Activated T-helper 2 cell treated with anti-CD3 and anti-CD28 coated beads, Interferon-gamma antibody, Interleukin-2, Interleukin-4, amounts not matched to agents 10 μg/mL and 5 μg/mL and 100 μg/mL, durations not matched to agents 14 hours and 24 hours and 36 hours (primary cell): ENCODE measurements at regions not wholly inside any gene's neighbourhood (a gene's known extent, or its start where the extent isn't known, plus 50 kb on each side); places are given as distances from the start of the nearest gene placed in this dataset.

Experiments used
- DNase-seq: peaks from one replicate; pipeline ENCODE4 v3.0.0; 2021; ENCODE audit warnings: low spot score
- H3K27ac Mint-ChIP-seq: one replicate; pipeline ENCODE4 v1.8.0; 2021; ENCODE audit warnings: mixed read lengths
- H3K27me3 Mint-ChIP-seq: one replicate; pipeline ENCODE4 v1.8.0; 2021; ENCODE audit warnings: low read depth, mixed read lengths
- H3K36me3 Mint-ChIP-seq: one replicate; pipeline ENCODE4 v1.8.0; 2021; ENCODE audit warnings: low read depth, mixed read lengths
- H3K4me1 Mint-ChIP-seq: one replicate; pipeline ENCODE4 v1.8.0; 2021; ENCODE audit warnings: low read depth, mixed read lengths
- H3K4me3 Mint-ChIP-seq: one replicate; pipeline ENCODE4 v1.8.0; 2021; ENCODE audit warnings: low read depth, mild to moderate bottlenecking, moderate library complexity, mixed read lengths
- H3K9me3 Mint-ChIP-seq: one replicate; pipeline ENCODE4 v1.8.0; 2021; ENCODE audit warnings: mixed read lengths
- intact Hi-C: fragments of 100-400 bp; cut with micrococcal nuclease; formaldehyde crosslinking; loops from one replicate; pipeline ENCODE4 v1.15.1; 2023

DNA sequence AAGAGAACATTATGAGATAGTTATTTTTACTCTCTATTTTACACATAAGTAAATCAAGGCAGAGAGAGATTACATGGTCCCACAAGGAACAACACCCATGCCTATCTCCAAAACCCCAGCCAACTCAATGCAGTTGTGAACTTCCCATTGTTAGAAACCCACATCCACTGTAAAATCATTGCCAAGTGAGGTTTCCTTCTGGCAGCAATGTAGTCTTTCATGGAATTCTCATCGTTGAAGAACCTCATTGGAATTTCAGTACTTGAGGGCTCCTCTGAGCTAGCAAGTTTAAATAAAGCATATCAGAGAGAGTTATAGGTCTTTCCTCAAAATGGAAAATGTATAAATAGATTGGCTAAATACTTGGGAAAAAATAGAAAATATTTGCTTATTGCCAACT, 105.2 kb downstream of the RAD51AP2 start:
- no peaks in the 10 kb centered on the region for H3K36me3 Mint-ChIP-seq
- no peak overlapping the region for H3K27ac Mint-ChIP-seq
- no peaks in the 10 kb centered on the region for H3K27me3 Mint-ChIP-seq
- H3K4me3 Mint-ChIP-seq: no peak overlapping the region
- H3K4me1 Mint-ChIP-seq: no peaks in the 10 kb centered on the region
- no peak for DNase-seq
- H3K9me3 Mint-ChIP-seq: no peaks in the 10 kb centered on the region
- intact Hi-C loops: no loop called here

DNA sequence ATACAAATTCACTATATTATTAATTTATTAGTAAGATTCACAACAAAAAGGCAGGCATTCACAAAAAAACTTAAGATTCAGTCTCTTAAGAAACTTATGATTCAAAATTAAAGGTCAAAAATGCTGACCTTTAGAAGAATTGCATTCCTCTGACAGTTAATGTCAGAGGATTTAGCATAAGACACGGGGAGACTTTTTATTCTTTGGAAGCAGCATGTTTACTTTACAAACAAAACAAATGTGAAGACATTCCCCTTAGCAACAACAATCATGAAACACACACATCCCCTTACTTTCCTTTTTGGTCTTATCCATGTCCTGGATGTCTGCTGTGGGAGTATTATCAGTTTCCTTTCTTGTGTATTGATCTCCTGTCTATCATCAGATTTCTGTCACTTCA, 117.1 kb downstream of the RAD51AP2 start:
- no peaks in the 10 kb centered on the region for H3K27me3 Mint-ChIP-seq
- H3K4me3 Mint-ChIP-seq: no peak overlapping the region
- H3K9me3 Mint-ChIP-seq: peaks cover 16% of the 10 kb centered on the region
- no peak overlapping the region for H3K27ac Mint-ChIP-seq
- H3K4me1 Mint-ChIP-seq: no peaks in the 10 kb centered on the region
- H3K36me3 Mint-ChIP-seq: no peaks in the 10 kb centered on the region
- intact Hi-C loops: no loop called here
- DNase-seq: no peak

DNA sequence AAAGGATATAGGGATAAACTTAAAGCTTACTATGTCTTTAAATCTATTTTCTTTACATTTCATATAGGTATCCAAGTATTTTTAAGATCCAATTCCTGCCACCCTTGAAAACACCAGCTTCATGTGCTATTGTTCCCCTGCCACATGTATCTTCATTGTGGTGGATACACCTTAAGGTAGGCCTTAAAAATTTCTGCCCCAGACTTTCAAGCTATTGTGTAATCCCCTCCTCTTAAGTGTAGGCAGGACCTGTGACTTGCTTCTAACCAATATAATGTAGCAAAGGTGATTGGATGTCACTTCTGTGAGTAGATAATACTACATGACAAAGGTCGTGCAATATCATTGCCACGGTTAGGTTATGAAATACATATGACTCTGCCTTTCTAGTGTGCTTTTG, 119.5 kb downstream of the RAD51AP2 start:
- no peak overlapping the region for H3K27ac Mint-ChIP-seq
- intact Hi-C loops: no loop called here
- no peak overlapping the region for H3K4me3 Mint-ChIP-seq
- no peaks in the 10 kb centered on the region for H3K27me3 Mint-ChIP-seq
- H3K4me1 Mint-ChIP-seq: no peaks in the 10 kb centered on the region
- no peak for DNase-seq
- H3K9me3 Mint-ChIP-seq: peaks cover 16% of the 10 kb centered on the region
- no peaks in the 10 kb centered on the region for H3K36me3 Mint-ChIP-seq

DNA sequence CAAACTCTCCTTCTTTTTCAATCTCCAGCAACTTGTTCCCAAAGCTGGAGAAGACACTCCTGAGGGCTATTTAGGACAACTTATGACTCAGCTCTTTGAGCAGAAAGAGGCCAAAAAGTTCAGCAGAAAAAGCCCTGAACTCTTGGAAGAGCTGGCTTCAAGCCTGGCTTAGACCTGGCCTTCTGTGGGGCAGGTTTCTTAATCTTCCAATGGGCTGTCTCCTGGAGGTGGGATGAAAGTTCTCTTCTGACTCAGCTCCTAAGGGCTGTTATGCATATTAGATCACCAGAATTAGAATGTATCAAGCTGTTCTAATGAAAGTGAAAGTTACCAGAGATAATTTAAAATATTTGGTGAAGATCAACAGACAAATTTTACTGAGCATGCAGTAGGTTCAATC, 129.4 kb downstream of the RAD51AP2 start:
- no peaks in the 10 kb centered on the region for H3K36me3 Mint-ChIP-seq
- no peaks in the 10 kb centered on the region for H3K4me1 Mint-ChIP-seq
- DNase-seq: no peak
- H3K9me3 Mint-ChIP-seq: no peaks in the 10 kb centered on the region
- H3K27ac Mint-ChIP-seq: no peak overlapping the region
- intact Hi-C loops: no loop called here
- H3K4me3 Mint-ChIP-seq: no peak overlapping the region
- H3K27me3 Mint-ChIP-seq: no peaks in the 10 kb centered on the region

DNA sequence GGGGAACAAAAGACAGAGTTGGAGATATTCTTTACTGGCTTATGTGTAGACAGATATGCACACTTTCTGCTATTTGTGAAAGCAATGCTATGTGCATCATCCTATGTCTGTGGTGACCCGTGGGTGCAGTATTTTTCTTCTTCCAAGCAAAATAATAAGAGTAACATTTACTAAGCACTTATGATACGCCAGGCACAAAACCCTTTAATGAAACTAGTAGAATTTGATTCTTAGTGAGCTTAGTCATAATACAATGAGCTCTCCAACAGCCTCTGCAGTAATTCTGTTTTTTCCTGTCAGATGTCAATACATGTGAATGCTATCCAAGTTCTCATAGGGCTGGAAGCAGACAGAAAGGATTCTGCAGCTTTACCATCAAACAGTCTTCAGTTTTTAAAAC, 130.6 kb downstream of the RAD51AP2 start:
- Mint-ChIP-seq H3K4me3 (no peak overlapping the region), H3K27ac (no peak overlapping the region), H3K36me3 (no peaks in the 10 kb centered on the region), H3K4me1 (no peaks in the 10 kb centered on the region), H3K9me3 (no peaks in the 10 kb centered on the region), H3K27me3 (no peaks in the 10 kb centered on the region)
- intact Hi-C loops: no loop called here
- no peak for DNase-seq

DNA sequence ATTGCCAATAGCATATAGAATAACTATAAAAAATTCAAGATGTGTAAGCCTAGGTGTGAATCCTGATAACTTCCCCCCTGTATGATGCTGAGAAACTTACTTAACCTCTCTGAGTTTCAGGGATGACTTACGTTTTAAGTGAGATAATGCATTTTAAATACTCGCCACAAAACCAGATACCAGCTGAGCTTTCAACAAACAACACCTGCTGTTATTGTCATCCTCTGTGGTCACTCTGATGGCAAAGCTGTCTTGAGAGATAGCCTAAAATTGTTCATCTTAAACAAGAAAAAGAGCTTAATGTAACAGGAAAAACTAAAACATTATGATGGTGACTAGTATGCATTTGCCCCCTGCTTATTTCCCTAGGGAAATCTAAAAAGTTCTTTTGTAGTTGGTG, 131.5 kb downstream of the RAD51AP2 start:
- no peak for DNase-seq
- no peak overlapping the region for H3K4me3 Mint-ChIP-seq
- no peaks in the 10 kb centered on the region for H3K27me3 Mint-ChIP-seq
- no peaks in the 10 kb centered on the region for H3K9me3 Mint-ChIP-seq
- intact Hi-C loops: no loop called here
- no peak overlapping the region for H3K27ac Mint-ChIP-seq
- H3K36me3 Mint-ChIP-seq: no peaks in the 10 kb centered on the region
- no peaks in the 10 kb centered on the region for H3K4me1 Mint-ChIP-seq

DNA sequence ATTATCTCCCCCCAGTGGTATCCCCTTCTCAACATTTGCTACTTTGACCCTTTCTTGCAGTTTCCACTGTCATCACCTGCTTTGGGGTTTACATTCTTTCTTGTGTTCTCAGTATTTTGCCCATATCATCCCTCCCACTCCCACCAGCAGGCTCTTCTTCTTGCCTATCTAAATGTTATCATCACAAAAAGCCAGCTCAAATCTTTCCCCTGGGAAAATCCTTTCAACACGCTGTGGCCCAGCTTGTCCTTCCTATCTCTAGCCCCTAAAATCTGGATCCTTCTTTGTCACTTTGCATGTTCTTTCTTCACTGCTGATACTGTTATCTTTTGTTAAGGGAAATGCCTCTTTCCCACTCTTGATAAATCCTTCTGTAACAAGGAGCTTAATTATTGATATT, 138.2 kb downstream of the RAD51AP2 start:
- intact Hi-C loops: no loop called here
- H3K9me3 Mint-ChIP-seq: no peaks in the 10 kb centered on the region

DNA sequence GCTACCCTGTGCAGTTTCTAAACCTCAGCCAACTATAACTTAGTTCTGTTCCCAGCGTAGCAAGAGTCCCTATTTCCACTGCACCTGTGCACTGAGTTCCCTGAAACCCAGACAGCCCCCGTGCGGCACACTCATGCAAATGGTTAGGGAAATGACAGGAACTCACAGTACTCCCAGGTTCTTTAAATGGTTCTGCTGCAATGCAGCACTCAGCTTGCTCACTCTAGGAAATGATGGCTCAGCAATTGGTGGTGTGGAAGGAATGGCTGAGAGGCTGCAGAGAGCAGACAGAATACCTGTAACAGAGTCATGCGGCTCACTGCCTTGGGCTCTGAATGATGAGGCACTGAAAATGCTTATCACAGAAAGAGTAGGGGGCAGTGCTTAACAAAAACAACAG, 143.0 kb downstream of the RAD51AP2 start:
- DNase-seq: no peak
- H3K27me3 Mint-ChIP-seq: no peaks in the 10 kb centered on the region
- peaks cover 8% of the 10 kb centered on the region for H3K9me3 Mint-ChIP-seq
- H3K4me1 Mint-ChIP-seq: no peaks in the 10 kb centered on the region
- no peaks in the 10 kb centered on the region for H3K36me3 Mint-ChIP-seq
- H3K4me3 Mint-ChIP-seq: no peak overlapping the region
- no peak overlapping the region for H3K27ac Mint-ChIP-seq
- intact Hi-C loops: no loop called here

More for the DNA sequence above, 138.2 kb downstream of the RAD51AP2 start:
- H3K4me3 Mint-ChIP-seq: no peak overlapping the region
- H3K36me3 Mint-ChIP-seq: no peaks in the 10 kb centered on the region
- H3K27me3 Mint-ChIP-seq: no peaks in the 10 kb centered on the region
- no peak overlapping the region for H3K27ac Mint-ChIP-seq
- H3K4me1 Mint-ChIP-seq: no peaks in the 10 kb centered on the region
- no peak for DNase-seq

DNA sequence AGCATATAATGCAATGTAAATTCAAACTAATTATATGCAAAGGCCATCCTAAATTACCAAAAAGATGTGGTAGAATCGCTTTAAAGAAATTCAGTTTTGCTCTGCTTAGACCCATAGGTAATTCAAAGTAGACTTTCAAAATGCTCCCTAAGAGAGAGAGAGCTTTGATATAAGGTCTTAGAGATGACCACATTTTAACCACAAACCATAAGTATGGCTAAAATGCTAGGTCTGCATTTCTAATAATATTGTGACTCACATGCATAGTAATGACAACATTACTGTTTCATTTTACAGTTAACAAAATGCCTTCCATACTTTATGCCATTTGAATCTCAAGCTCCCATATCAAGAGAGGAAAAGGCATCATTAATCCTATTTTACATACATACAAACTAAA, 144.5 kb downstream of the RAD51AP2 start:
- H3K27me3 Mint-ChIP-seq: no peaks in the 10 kb centered on the region
- H3K9me3 Mint-ChIP-seq: peaks cover 16% of the 10 kb centered on the region
- no peaks in the 10 kb centered on the region for H3K4me1 Mint-ChIP-seq
- intact Hi-C loops: no loop called here
- no peak overlapping the region for H3K27ac Mint-ChIP-seq
- H3K36me3 Mint-ChIP-seq: no peaks in the 10 kb centered on the region
- H3K4me3 Mint-ChIP-seq: no peak overlapping the region
- DNase-seq: no peak

DNA sequence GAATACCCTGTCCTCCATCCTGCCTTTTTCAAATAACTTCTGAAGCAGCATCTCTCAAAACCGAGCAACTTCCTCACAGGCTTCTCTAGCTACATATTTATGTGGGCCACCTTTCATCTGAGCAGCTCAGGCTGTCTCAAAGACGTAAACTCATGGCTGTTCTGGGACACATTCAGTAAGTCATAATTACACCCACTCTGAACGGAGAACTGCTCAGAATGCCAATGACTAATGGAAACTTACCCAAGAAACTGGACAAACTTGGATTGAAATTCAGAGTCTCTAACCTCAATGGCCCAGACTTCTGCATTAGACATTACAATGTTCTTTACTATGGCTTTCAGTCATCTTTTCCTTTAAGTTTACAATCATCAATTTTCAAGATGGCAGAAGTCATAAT, 145.2 kb downstream of the RAD51AP2 start:
- no peak overlapping the region for H3K27ac Mint-ChIP-seq
- H3K9me3 Mint-ChIP-seq: peaks cover 16% of the 10 kb centered on the region
- no peaks in the 10 kb centered on the region for H3K36me3 Mint-ChIP-seq
- intact Hi-C loops: no loop called here
- H3K4me3 Mint-ChIP-seq: no peak overlapping the region
- no peaks in the 10 kb centered on the region for H3K27me3 Mint-ChIP-seq
- no peaks in the 10 kb centered on the region for H3K4me1 Mint-ChIP-seq
- DNase-seq: no peak

DNA sequence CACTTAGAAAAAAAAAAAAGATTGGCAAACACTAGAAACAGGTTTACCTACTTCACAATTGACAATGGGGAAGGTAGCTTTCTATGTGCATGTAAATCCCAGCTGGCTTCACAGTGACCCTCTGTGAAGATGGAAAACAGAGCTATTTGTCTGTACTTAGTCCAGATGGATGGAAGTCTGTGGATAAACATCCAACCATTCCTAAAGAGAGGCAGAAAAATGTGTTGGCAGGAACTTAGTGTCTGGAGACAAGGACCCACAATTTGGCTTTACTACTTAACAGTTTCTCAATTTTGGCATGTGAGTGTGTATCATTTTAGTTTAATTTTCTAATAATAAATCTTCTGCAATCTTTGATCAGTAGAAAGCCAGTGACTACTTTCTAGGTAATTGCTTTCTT, 154.4 kb downstream of the RAD51AP2 start:
- H3K9me3 Mint-ChIP-seq: peaks cover 15% of the 10 kb centered on the region
- H3K36me3 Mint-ChIP-seq: no peaks in the 10 kb centered on the region
- no peaks in the 10 kb centered on the region for H3K4me1 Mint-ChIP-seq
- no peaks in the 10 kb centered on the region for H3K27me3 Mint-ChIP-seq
- no peak for DNase-seq
- no peak overlapping the region for H3K4me3 Mint-ChIP-seq
- intact Hi-C loops: no loop called here
- H3K27ac Mint-ChIP-seq: no peak overlapping the region

DNA sequence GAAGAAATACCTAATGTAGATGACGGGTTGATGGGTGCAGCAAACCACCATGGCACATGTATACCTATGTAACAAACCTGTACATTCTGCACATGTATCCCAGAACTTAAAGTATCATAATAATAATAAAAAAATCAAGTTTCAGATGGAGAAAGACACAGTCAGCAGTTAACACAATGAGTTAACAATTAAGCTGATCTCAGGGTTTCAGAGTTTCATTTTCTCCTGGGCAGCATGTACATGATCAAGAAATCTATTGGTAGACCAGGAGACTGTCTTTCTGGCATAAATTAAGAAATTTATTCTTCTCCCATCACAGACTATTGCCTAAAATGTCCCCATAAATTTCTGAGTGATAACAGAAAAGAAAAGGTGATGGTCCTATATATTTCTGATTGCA, 155.3 kb downstream of the RAD51AP2 start:
- Mint-ChIP-seq H3K36me3 (no peaks in the 10 kb centered on the region), H3K4me1 (no peaks in the 10 kb centered on the region), H3K27ac (no peak overlapping the region), H3K4me3 (no peak overlapping the region), H3K9me3 (peaks cover 14% of the 10 kb centered on the region), H3K27me3 (no peaks in the 10 kb centered on the region)
- intact Hi-C loops: no loop called here
- DNase-seq: no peak

DNA sequence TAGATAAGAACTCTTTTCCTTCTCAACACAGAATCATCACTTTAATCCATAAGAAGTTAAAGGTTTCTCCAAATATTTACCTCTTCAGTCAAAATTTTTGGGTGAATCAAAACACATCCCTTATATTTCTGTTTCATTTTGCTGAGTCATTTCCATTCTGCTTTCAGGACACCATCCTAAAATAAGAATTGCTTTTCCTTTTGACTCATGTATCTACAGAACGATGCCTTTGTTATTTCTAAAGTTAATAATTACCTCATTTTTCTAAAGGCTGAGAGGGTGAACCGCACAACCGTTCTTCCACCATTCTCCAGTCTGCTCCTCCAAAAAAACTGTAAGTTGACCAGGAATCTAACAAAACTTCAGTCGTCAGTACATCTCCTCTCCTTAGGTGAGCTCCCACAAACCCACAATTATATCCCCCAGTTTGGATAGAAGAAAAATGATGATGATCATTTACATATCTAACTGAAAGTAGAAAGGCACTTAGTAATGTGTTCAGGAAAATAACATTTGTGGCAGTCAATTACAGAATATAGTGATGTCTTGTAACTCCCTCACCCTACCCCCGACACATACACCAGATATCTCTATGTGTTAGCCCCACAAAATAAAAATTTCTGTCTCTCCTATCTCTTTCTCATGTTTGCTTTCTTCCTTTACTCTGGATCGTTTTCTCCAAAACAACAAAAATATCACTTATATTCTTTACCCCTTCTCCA, 162.5 kb downstream of the RAD51AP2 start:
- Mint-ChIP-seq H3K4me3 (no peak overlapping the region), H3K9me3 (peaks cover 3% of the 10 kb centered on the region), H3K27ac (no peak overlapping the region), H3K4me1 (no peaks in the 10 kb centered on the region), H3K27me3 (no peaks in the 10 kb centered on the region), H3K36me3 (no peaks in the 10 kb centered on the region)
- DNase-seq: no peak
- intact Hi-C loops: no loop called here

DNA sequence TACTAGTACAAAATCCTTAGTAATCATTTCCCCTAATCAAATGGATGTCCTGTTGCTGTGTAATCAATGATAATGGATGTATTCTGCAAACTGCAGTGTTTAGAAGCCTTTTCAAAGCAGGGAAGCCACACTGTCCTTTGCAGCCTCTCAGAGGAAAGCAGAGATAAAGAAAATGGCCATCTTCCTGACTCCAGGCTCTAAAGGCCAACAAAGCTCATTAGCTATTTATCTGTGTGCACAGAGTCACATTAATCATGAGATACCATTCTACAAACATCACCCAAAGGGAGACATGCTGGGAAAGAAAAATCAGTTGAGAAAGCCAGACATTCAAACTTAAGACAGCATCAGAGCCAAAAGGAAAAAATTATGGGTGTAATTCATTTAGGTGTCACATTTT, 165.0 kb downstream of the RAD51AP2 start:
- Mint-ChIP-seq H3K36me3 (no peaks in the 10 kb centered on the region), H3K4me1 (no peaks in the 10 kb centered on the region), H3K27me3 (no peaks in the 10 kb centered on the region), H3K27ac (no peak overlapping the region), H3K4me3 (no peak overlapping the region), H3K9me3 (no peaks in the 10 kb centered on the region)
- intact Hi-C loops: no loop called here
- no peak for DNase-seq
